Duodenal mucosa (tissue), 2 donors: ENCODE measurements at regions not wholly inside any gene's neighbourhood (a gene's known extent, or its start where the extent isn't known, plus 50 kb on each side); places are given as distances from the start of the nearest gene placed in this dataset.
"Not testable (repeated sequence)": the region's sequence is repeated elsewhere in the genome, so short reads cannot be mapped to it uniquely, and the experiment has no call there.

Experiments
- H3K27ac ChIP-seq: one replicate; pipeline ENCODE4 v1.7.0; 2013; ENCODE audit warnings: low read depth, low read length
- H3K27me3 ChIP-seq, 2 donors: one replicate each; pipeline ENCODE4 v1.7.0; 2013; ENCODE audit warnings: low read length in 2 of 2, control low read depth in 1 of 2; ENCODE audit not compliant: insufficient read depth in 2 of 2, control insufficient read depth in 1 of 2
- H3K36me3 ChIP-seq, 2 donors: one replicate each; pipeline ENCODE4 v1.7.0; 2013; ENCODE audit warnings: low read length in 2 of 2, control low read depth in 1 of 2; ENCODE audit not compliant: insufficient read depth in 2 of 2, control insufficient read depth in 1 of 2
- H3K4me1 ChIP-seq, 2 donors: one replicate each; pipeline ENCODE4 v1.7.0; 2013; ENCODE audit warnings: low read length in 2 of 2, control low read depth in 1 of 2; ENCODE audit not compliant: insufficient read depth in 2 of 2, control insufficient read depth in 1 of 2
- H3K4me3 ChIP-seq, 2 donors: one replicate each; pipeline ENCODE4 v1.7.0; 2013; ENCODE audit warnings: low read length in 2 of 2, low read depth in 1 of 2
- H3K9ac ChIP-seq, 2 donors: one replicate each; pipeline ENCODE4 v1.7.0; 2013; ENCODE audit warnings: low read length in 2 of 2, low read depth in 1 of 2
- H3K9me3 ChIP-seq, 2 donors: one replicate each; pipeline ENCODE4 v1.7.0; 2013; ENCODE audit warnings: low read length in 2 of 2, control low read depth in 1 of 2; ENCODE audit not compliant: control insufficient read depth in 1 of 2

GRCh38 chr12:17035372-17035771, 429.4 kb upstream of the LMO3 start:
- H3K4me1 ChIP-seq = no peaks in the 10 kb centered on the region
- no peaks in the 10 kb centered on the region for H3K36me3 ChIP-seq
- no peaks in the 10 kb centered on the region for H3K27me3 ChIP-seq
- no peak overlapping the region for H3K9ac ChIP-seq
- H3K9me3 ChIP-seq = no peaks in the 10 kb centered on the region
- no peak overlapping the region for H3K4me3 ChIP-seq
- no peak overlapping the region for H3K27ac ChIP-seq

DNA sequence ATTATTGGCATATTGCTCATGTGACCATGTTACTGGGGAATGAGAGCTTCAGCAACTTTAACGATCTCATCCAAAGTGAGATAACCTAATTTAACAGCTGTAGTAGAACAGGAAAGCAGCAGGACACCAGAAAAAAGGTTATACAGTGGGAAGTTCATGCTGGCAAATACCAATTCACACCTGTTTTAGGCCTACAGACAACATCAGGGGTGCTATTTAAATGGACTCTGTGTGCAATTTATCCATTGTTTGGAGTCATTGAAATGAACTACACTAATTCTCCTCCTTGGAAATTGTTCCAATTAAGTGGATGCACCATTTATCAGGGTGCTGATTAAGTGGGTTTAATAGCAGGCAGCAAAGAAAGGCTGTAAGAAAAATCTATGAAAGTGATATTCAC, 424.4 kb upstream of the LMO3 start:
- no peaks in the 10 kb centered on the region for H3K27me3 ChIP-seq
- H3K4me3 ChIP-seq = no peak overlapping the region
- no peak overlapping the region for H3K9ac ChIP-seq
- H3K9me3 ChIP-seq = no peaks in the 10 kb centered on the region
- H3K27ac ChIP-seq = no peak overlapping the region
- no peaks in the 10 kb centered on the region for H3K4me1 ChIP-seq
- no peaks in the 10 kb centered on the region for H3K36me3 ChIP-seq

- Histone ChIP-seq H3K36me3 (no peaks in the 10 kb centered on the region), H3K4me1 (no peaks in the 10 kb centered on the region), H3K9ac (no peak overlapping the region), H3K4me3 (no peak overlapping the region), H3K27ac (no peak overlapping the region), H3K27me3 (no peaks in the 10 kb centered on the region), H3K9me3 (no peaks in the 10 kb centered on the region)
These were observed 422.4 kb upstream of the LMO3 start for GRCh38 chr12:17028348-17028747.

DNA sequence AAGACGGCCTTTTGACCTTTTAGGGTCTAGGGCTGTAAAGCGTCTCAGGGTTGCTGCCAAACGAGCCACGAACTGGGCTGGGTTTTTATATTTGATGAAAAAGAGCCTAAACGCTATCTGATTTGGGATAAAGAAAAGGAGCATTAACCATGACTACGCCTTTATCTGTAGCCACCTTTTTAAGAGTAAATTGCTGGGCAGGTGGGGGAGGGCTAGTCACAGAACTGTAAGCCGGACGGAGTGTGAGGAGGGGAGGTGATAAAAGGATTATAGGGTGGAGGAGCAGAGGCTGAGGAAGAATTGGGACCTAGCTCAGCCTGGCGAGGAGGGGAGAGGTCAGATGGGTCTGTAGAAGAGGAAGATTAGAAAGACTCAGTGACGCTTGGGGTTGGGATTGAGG, 419.5 kb upstream of the LMO3 start:
- H3K4me3 ChIP-seq, H3K9me3 ChIP-seq, H3K27me3 ChIP-seq, H3K36me3 ChIP-seq, H3K27ac ChIP-seq, H3K9ac ChIP-seq, H3K4me1 ChIP-seq: not testable (repeated sequence)

GRCh38 chr12:17020765-17021164, 414.8 kb upstream of the LMO3 start:
- H3K9me3 ChIP-seq = no peaks in the 10 kb centered on the region
- no peak overlapping the region for H3K27ac ChIP-seq
- H3K9ac ChIP-seq = no peak overlapping the region
- H3K4me3 ChIP-seq = no peak overlapping the region
- H3K4me1 ChIP-seq = no peaks in the 10 kb centered on the region
- no peaks in the 10 kb centered on the region for H3K36me3 ChIP-seq
- H3K27me3 ChIP-seq = no peaks in the 10 kb centered on the region

DNA sequence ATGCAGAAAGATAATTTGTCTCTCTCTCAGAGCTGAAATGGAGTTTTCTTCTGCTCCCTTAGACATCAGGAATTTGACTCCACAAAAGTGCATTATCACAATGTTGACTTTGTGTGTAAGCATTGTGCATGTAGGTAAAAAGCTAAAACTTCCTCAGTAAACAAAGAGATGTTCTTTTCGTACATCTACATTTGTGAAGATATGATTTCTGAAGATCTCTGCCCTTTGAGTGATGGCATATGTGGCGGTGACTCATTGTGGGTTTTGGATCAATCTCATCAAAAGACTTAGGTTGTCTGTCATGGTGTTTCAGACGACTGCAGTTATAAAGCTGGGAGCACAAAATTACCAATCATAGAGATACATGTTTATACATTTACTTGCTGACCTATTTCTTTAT, 411.4 kb upstream of the LMO3 start:
- Histone ChIP-seq H3K4me3 (no peak overlapping the region), H3K27ac (no peak overlapping the region), H3K27me3 (no peaks in the 10 kb centered on the region), H3K9ac (no peak overlapping the region), H3K4me1 (no peaks in the 10 kb centered on the region), H3K36me3 (no peaks in the 10 kb centered on the region), H3K9me3 (peaks cover 0 to 7% of the 10 kb centered on the region in 2 donors)

DNA sequence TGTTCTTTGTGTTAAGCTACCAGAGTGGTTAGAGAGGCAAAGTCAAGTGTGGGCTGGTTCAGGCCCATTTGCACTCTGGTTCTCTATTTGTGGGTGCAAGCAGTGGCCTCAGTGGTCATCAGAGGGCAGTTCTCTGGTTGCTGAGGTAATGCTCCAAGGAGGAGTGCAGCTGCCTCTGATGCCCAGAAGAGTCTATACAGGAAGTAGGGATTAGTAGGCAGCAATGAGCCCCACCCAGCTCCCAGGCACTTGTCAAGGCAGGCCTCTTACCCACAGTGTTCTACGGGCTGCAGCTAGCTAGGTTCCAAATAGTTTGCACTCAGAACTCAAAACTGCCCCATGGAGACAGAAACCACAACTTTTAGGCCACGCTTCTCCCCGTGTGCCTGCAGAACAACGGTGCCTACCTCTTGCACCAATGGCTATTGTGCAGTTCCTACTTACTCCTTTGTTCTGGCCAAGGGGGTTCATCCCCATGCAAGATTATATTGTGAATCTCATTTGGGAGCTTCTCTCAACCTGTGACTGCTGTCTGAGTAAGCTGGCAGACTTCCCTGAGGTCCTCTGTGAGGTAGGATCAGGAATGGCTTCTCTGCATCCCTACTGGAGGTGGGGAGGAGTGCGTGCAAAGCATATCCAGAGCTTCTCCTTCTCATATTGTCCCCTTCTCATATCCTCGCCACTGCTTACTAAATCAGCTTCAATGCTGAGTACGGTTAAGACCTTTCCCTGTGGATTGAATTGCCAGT, 410.3 kb upstream of the LMO3 start:
- Histone ChIP-seq H3K36me3 (no peaks in the 10 kb centered on the region), H3K27me3 (no peaks in the 10 kb centered on the region), H3K4me1 (no peaks in the 10 kb centered on the region), H3K9me3 (peaks cover 0 to 7% of the 10 kb centered on the region in 2 donors), H3K27ac (no peak overlapping the region), H3K4me3 (no peak overlapping the region), H3K9ac (no peak overlapping the region)

DNA sequence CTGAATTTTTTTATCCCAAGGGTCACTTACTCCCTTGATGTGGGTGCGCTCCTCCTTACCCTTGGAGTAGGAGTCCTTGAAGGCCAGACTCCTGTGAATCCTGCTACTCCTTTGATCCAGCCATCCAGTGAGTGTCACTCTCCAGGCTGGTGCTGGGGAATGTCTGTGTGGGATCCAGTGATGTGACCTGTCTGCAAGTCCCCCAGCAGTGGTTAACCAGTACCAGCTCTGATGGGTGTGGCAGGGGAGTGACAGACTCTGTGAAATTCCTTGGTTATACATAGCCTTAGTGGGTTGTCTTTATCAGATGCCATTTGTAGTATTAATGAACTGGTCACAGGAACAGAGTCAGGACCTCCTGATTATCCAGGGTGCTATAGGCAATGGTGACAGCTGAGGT, 409.5 kb upstream of the LMO3 start:
- Histone ChIP-seq H3K4me3 (no peak overlapping the region), H3K9me3 (peaks cover 0 to 7% of the 10 kb centered on the region in 2 donors), H3K27ac (no peak overlapping the region), H3K27me3 (no peaks in the 10 kb centered on the region), H3K9ac (no peak overlapping the region), H3K36me3 (no peaks in the 10 kb centered on the region), H3K4me1 (no peaks in the 10 kb centered on the region)

- not testable (repeated sequence) for H3K36me3 ChIP-seq, H3K4me3 ChIP-seq, H3K27ac ChIP-seq, H3K9ac ChIP-seq, H3K4me1 ChIP-seq, H3K9me3 ChIP-seq, H3K27me3 ChIP-seq
These were observed 401.6 kb upstream of the LMO3 start for GRCh38 chr12:17007442-17008040.

DNA sequence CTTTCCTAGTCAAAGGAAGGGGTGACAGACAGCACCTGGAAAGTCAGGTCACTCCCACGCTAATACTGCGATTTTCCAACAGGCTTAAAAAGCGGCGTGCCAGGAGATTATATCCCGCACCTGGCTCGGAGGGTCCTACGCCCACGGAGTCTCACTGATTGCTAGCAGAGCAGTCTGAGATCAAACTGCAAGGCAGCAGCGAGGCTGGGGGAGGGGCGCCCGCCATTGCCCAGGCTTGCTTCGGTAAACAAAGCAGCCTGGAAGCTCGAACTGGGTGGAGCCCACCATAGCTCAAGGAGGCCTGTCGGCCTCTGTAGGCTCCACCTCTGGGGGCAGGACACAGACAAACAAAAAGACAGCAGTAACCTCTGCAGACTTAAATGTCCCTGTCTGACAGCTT, 392.6 kb upstream of the LMO3 start:
- not testable (repeated sequence) for H3K4me1 ChIP-seq, H3K36me3 ChIP-seq, H3K4me3 ChIP-seq, H3K27ac ChIP-seq, H3K9me3 ChIP-seq, H3K27me3 ChIP-seq, H3K9ac ChIP-seq
